Subcutaneous abdominal adipose tissue (tissue), 5 donors: ENCODE measurements at regions not wholly inside any gene's neighbourhood (a gene's known extent, or its start where the extent isn't known, plus 50 kb on each side); places are given as distances from the start of the nearest gene placed in this dataset.
"Not testable (repeated sequence)": the region's sequence is repeated elsewhere in the genome, so short reads cannot be mapped to it uniquely, and the experiment has no call there.

ENCODE experiments used
- H3K27ac ChIP-seq: one replicate; pipeline ENCODE4 v1.7.0; 2013; ENCODE audit warnings: low read depth, mild to moderate bottlenecking, inconsistent platforms, low read length, moderate library complexity
- H3K27me3 ChIP-seq, 5 donors: one replicate each; pipeline ENCODE4 v1.7.0; 2013; ENCODE audit warnings: low read length in 5 of 5, inconsistent platforms in 1 of 5; ENCODE audit not compliant: control insufficient read depth in 5 of 5, insufficient read depth in 4 of 5
- H3K36me3 ChIP-seq, 5 donors: one replicate each; pipeline ENCODE4 v1.7.0; 2013; ENCODE audit warnings: low read length in 5 of 5; ENCODE audit not compliant: control insufficient read depth in 5 of 5, insufficient read depth in 5 of 5
- H3K4me1 ChIP-seq, 5 donors: one replicate each; pipeline ENCODE4 v1.7.0; 2013; ENCODE audit warnings: low read length in 5 of 5, mild to moderate bottlenecking in 3 of 5, moderate library complexity in 1 of 5; ENCODE audit not compliant: control insufficient read depth in 5 of 5, insufficient read depth in 5 of 5
- H3K4me3 ChIP-seq, 5 donors: one replicate each; pipeline ENCODE4 v1.7.0; 2013; ENCODE audit warnings: low read length in 5 of 5, low read depth in 1 of 5
- H3K9ac ChIP-seq, 5 donors: one replicate each; pipeline ENCODE4 v1.7.0; 2013; ENCODE audit warnings: low read length in 5 of 5, mild to moderate bottlenecking in 4 of 5, moderate library complexity in 3 of 5
- H3K9me3 ChIP-seq, 5 donors: one replicate each; pipeline ENCODE4 v1.7.0; 2013; ENCODE audit warnings: low read length in 5 of 5; ENCODE audit not compliant: control insufficient read depth in 5 of 5
- donor health status: healthy.
- donor health status: healthy.
- donor health status: healthy.
- donor health status: healthy.
- donor health status: healthy.

GRCh38 chr5:152480677-152481076 lies 75.6 kb upstream of the NMUR2 start:
- H3K27ac ChIP-seq, H3K4me1 ChIP-seq, H3K9me3 ChIP-seq, H3K27me3 ChIP-seq, H3K36me3 ChIP-seq, H3K9ac ChIP-seq, H3K4me3 ChIP-seq: not testable (repeated sequence)

- Histone ChIP-seq H3K27me3 (no peaks in the 10 kb centered on the region), H3K4me3 (no peak overlapping the region), H3K36me3 (no peaks in the 10 kb centered on the region), H3K4me1 (no peaks in the 10 kb centered on the region), H3K9ac (no peak overlapping the region), H3K27ac (no peak overlapping the region), H3K9me3 (peaks cover 0 to 4% (median 0%) of the 10 kb centered on the region in 5 donors)
Measured at GRCh38 chr5:152487130-152487529, 82.1 kb upstream of the NMUR2 start.

GRCh38 chr5:152488869-152489268 lies 83.8 kb upstream of the NMUR2 start:
- H3K27me3 ChIP-seq: no peaks in the 10 kb centered on the region
- H3K4me3 ChIP-seq: no peak overlapping the region
- H3K27ac ChIP-seq: no peak overlapping the region
- H3K9ac ChIP-seq: no peak overlapping the region
- H3K9me3 ChIP-seq: peaks cover 0 to 4% (median 0%) of the 10 kb centered on the region in 5 donors
- no peaks in the 10 kb centered on the region for H3K36me3 ChIP-seq
- no peaks in the 10 kb centered on the region for H3K4me1 ChIP-seq

- Histone ChIP-seq H3K4me1 (peaks cover 0 to 3% (median 0%) of the 10 kb centered on the region in 5 donors), H3K9ac (no peak overlapping the region), H3K4me3 (no peak overlapping the region), H3K27ac (no peak overlapping the region), H3K9me3 (no peaks in the 10 kb centered on the region), H3K36me3 (no peaks in the 10 kb centered on the region), H3K27me3 (peaks cover 0 to 2% (median 0%) of the 10 kb centered on the region in 5 donors)
Measured at GRCh38 chr5:152499814-152500535, 94.9 kb upstream of the NMUR2 start.

GRCh38 chr5:152501294-152501693 lies 96.2 kb upstream of the NMUR2 start:
- Histone ChIP-seq H3K4me1 (peaks cover 0 to 6% (median 0%) of the 10 kb centered on the region in 5 donors), H3K4me3 (no peak overlapping the region), H3K9ac (no peak overlapping the region), H3K27ac (no peak overlapping the region), H3K36me3 (no peaks in the 10 kb centered on the region), H3K27me3 (peaks cover 0 to 2% (median 0%) of the 10 kb centered on the region in 5 donors), H3K9me3 (no peaks in the 10 kb centered on the region)

- Histone ChIP-seq H3K4me3 (no peak overlapping the region), H3K27ac (no peak overlapping the region), H3K9ac (no peak overlapping the region), H3K27me3 (peaks cover 0 to 2% (median 0%) of the 10 kb centered on the region in 5 donors), H3K36me3 (no peaks in the 10 kb centered on the region), H3K4me1 (peaks cover 0 to 6% (median 0%) of the 10 kb centered on the region in 5 donors), H3K9me3 (no peaks in the 10 kb centered on the region)
Measured at GRCh38 chr5:152503206-152503605, 98.1 kb upstream of the NMUR2 start.

- peaks cover 0 to 3% (median 0%) of the 10 kb centered on the region in 5 donors for H3K4me1 ChIP-seq
- no peaks in the 10 kb centered on the region for H3K36me3 ChIP-seq
- no peaks in the 10 kb centered on the region for H3K9me3 ChIP-seq
- H3K27me3 ChIP-seq: peaks cover 0 to 3% (median 2%) of the 10 kb centered on the region in 5 donors
- H3K4me3 ChIP-seq: no peak overlapping the region
- no peak overlapping the region for H3K27ac ChIP-seq
- H3K9ac ChIP-seq: no peak overlapping the region
Measured at GRCh38 chr5:152505442-152506042, 100.5 kb upstream of the NMUR2 start.

GRCh38 chr5:152511120-152511519 lies 106.0 kb upstream of the NMUR2 start:
- Histone ChIP-seq H3K4me3 (no peak overlapping the region), H3K27ac (no peak overlapping the region), H3K9ac (no peak overlapping the region), H3K9me3 (no peaks in the 10 kb centered on the region), H3K36me3 (no peaks in the 10 kb centered on the region), H3K4me1 (no peaks in the 10 kb centered on the region), H3K27me3 (peaks cover 0 to 3% (median 0%) of the 10 kb centered on the region in 5 donors)

GRCh38 chr5:152511531-152512132 lies 106.6 kb upstream of the NMUR2 start:
- Histone ChIP-seq H3K4me3 (no peak overlapping the region), H3K4me1 (no peaks in the 10 kb centered on the region), H3K27me3 (peaks cover 0 to 3% (median 0%) of the 10 kb centered on the region in 5 donors), H3K36me3 (no peaks in the 10 kb centered on the region), H3K9ac (no peak overlapping the region), H3K27ac (no peak overlapping the region), H3K9me3 (no peaks in the 10 kb centered on the region)

- Histone ChIP-seq H3K9ac (no peak overlapping the region), H3K36me3 (no peaks in the 10 kb centered on the region), H3K9me3 (no peaks in the 10 kb centered on the region), H3K27ac (no peak overlapping the region), H3K4me3 (no peak overlapping the region), H3K27me3 (peaks cover 0 to 3% (median 0%) of the 10 kb centered on the region in 5 donors), H3K4me1 (no peaks in the 10 kb centered on the region)
Measured at GRCh38 chr5:152514827-152515397, 109.8 kb upstream of the NMUR2 start.
